ENCODE measurements at regions not wholly inside any gene's neighbourhood (a gene's known extent, or its start where the extent isn't known, plus 50 kb on each side); places are given as distances from the start of the nearest gene placed in this dataset.

- no peak for FAIRE-seq
Observed at GRCh38 chr11:15889363-15890030, 466.8 kb downstream of the SOX6 start.

- FAIRE-seq, result no peak
Observed at GRCh38 chr11:15890031-15890713, 466.2 kb downstream of the SOX6 start.

GRCh38 chr11:15893080-15893492 lies 463.3 kb downstream of the SOX6 start:
- no peak for FAIRE-seq

GRCh38 chr11:15896026-15896425 lies 460.3 kb downstream of the SOX6 start:
- no peak for FAIRE-seq

- FAIRE-seq, result no peak
Observed at GRCh38 chr11:15896530-15896929, 459.8 kb downstream of the SOX6 start.

GRCh38 chr11:15897211-15897960 lies 459.0 kb downstream of the SOX6 start:
- FAIRE-seq, result no peak

- no peak for FAIRE-seq
Observed at GRCh38 chr11:15901054-15901453, 455.3 kb downstream of the SOX6 start.

- FAIRE-seq, result no peak
Observed at GRCh38 chr11:15901790-15902189, 454.6 kb downstream of the SOX6 start.

GRCh38 chr11:15903246-15903645 lies 453.1 kb downstream of the SOX6 start:
- no peak for FAIRE-seq

- no peak for FAIRE-seq
Observed at GRCh38 chr11:15905366-15906104, 450.8 kb downstream of the SOX6 start.

- FAIRE-seq, result no peak
Observed at GRCh38 chr11:15906481-15907035, 449.8 kb downstream of the SOX6 start.

- no peak for FAIRE-seq
Observed at GRCh38 chr11:15907806-15908205, 448.5 kb downstream of the SOX6 start.

- FAIRE-seq, result no peak
Observed at GRCh38 chr11:15909937-15910598, 446.3 kb downstream of the SOX6 start.

GRCh38 chr11:15910761-15911160 lies 445.6 kb downstream of the SOX6 start:
- FAIRE-seq, result no peak

- FAIRE-seq, result no peak
Observed at GRCh38 chr11:15911377-15912044, 444.8 kb downstream of the SOX6 start.

- no peak for FAIRE-seq
Observed at GRCh38 chr11:15912291-15912690, 444.1 kb downstream of the SOX6 start.

- FAIRE-seq, result no peak
Observed at GRCh38 chr11:15912825-15913224, 443.5 kb downstream of the SOX6 start.

- FAIRE-seq, result no peak
Observed at GRCh38 chr11:15913261-15913660, 443.1 kb downstream of the SOX6 start.

Measured in G401.6 (cell line).